ENCODE measurements at regions not wholly inside any gene's neighbourhood (a gene's known extent, or its start where the extent isn't known, plus 50 kb on each side); places are given as distances from the start of the nearest gene placed in this dataset.

GRCh38 chr9:96158909-96159575, 142.9 kb downstream of the HSD17B3 start:
- Histone ChIP-seq H3K4me2 (no peak overlapping the region), H3K9ac (no peak overlapping the region), H2AFZ (ENCODE audit: low read depth) (no peak overlapping the region), H3K4me3 (IDR thresholded peaks at IDR 0.05; ENCODE audit: insufficient read depth, low read depth, low read length) (no peak overlapping the region), H3K27ac (no peak overlapping the region), H3K27me3 (ENCODE audit: insufficient read depth, low read depth) (no peaks in the 10 kb centered on the region), H3K4me1 (ENCODE audit: low read depth, poor library complexity, severe bottlenecking) (no peaks in the 10 kb centered on the region), H3K36me3 (ENCODE audit: insufficient read depth) (no peaks in the 10 kb centered on the region), H4K20me1 (ENCODE audit: insufficient read depth) (no peaks in the 10 kb centered on the region), H3K79me2 (ENCODE audit: insufficient read depth, low read depth) (no peaks in the 10 kb centered on the region)
- no peak for TF ChIP-seq CTCF (conservative IDR thresholded peaks at IDR 0.05; ENCODE audit: low read depth, low read length)

DNA sequence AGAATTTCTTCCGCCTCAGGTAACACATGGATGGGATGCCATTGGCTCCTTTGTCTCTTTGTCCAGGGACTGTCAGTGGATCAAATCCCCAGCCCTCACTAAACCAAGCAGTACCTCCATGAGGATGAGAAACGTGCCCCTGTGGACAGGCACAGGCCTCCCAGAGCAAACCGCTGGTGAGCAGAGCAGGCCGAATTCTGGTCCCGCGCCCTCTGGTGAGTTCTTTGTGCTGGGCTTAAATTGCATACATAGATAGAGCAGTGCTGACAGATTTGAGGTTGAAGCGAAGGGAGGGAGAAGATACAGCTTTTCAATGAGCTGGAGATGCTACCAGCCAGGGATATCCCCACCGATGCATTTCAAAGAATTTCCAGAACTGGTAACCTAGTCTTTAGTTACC, 143.8 kb downstream of the HSD17B3 start:
- Histone ChIP-seq H3K27me3 (ENCODE audit: insufficient read depth, low read depth) (no peaks in the 10 kb centered on the region), H3K9ac (no peak overlapping the region), H4K20me1 (ENCODE audit: insufficient read depth) (no peaks in the 10 kb centered on the region), H3K79me2 (ENCODE audit: insufficient read depth, low read depth) (no peaks in the 10 kb centered on the region), H3K4me1 (ENCODE audit: low read depth, poor library complexity, severe bottlenecking) (no peaks in the 10 kb centered on the region), H3K36me3 (ENCODE audit: insufficient read depth) (no peaks in the 10 kb centered on the region), H2AFZ (ENCODE audit: low read depth) (no peak overlapping the region), H3K27ac (no peak overlapping the region), H3K4me3 (IDR thresholded peaks at IDR 0.05; ENCODE audit: insufficient read depth, low read depth, low read length) (no peak overlapping the region), H3K4me2 (no peak overlapping the region)
- TF ChIP-seq CTCF (conservative IDR thresholded peaks at IDR 0.05; ENCODE audit: low read depth, low read length): no peak

DNA sequence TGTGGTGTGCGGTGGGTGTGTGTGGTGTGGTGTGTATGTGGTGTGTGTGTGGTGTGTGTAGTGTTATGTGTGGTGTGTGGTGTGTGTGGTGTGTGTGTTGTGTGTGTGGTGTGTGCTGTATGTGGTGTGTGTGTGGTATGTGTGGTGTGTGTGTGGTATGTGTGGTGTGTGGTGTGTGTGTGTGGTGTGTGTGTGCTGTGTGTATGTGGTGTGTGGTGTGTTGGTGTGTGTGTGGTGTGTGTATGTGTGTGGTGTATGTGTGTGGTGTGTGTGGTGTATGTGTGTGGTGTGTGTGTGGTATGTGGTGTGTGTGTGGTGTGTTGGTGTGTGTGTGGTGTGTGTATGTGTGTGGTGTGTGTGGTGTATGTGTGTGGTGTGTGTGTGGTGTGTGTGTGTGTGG, 144.3 kb downstream of the HSD17B3 start:
- Histone ChIP-seq H3K4me1 (ENCODE audit: low read depth, poor library complexity, severe bottlenecking) (peaks cover 4% of the 10 kb centered on the region), H3K9ac (no peak overlapping the region), H3K4me3 (IDR thresholded peaks at IDR 0.05; ENCODE audit: insufficient read depth, low read depth, low read length) (no peak overlapping the region), H2AFZ (ENCODE audit: low read depth) (no peak overlapping the region), H3K27ac (no peak overlapping the region), H3K36me3 (ENCODE audit: insufficient read depth) (no peaks in the 10 kb centered on the region), H4K20me1 (ENCODE audit: insufficient read depth) (no peaks in the 10 kb centered on the region), H3K79me2 (ENCODE audit: insufficient read depth, low read depth) (no peaks in the 10 kb centered on the region), H3K4me2 (no peak overlapping the region), H3K27me3 (ENCODE audit: insufficient read depth, low read depth) (no peaks in the 10 kb centered on the region)
- no peak for TF ChIP-seq CTCF (conservative IDR thresholded peaks at IDR 0.05; ENCODE audit: low read depth, low read length)

DNA sequence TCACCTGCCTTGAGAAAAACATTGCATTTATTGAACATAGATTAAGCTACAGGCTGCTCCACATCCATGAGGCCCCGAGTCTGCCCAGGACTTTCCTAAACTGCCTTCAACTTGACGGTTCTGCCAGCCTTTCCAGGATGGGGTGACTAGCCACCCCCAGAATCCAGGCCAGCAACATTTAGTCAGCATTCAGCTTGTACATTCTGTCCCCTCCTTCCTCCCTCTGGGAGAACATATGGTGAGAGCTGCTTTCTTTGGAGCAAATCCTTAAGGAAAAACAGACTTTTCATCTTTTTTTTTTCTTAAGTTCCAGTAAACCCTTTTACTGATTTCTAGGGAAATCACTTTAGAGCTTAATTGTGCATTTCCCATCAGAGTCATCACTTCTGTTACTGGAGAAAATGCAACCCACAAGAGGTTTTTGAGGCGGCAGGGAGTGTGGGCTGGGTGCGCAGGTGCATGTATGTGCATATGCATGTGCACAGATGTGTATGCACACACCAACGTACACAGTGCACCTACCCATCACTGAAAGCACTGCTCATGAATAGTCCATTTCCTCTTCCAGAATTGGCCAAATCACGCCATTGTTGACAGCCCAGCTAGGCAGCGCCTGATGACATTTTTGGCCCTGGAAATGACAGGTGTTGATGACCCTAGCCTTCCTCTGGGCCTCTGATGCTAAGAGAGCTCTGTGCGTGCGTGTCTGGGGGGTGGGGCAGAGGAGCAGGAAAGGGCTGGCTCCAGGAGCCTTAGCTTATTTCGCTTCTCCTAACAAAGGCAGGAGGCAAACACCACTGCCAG, 145.6 kb downstream of the HSD17B3 start:
- Histone ChIP-seq H3K4me2 (no peak overlapping the region), H3K27me3 (ENCODE audit: insufficient read depth, low read depth) (no peaks in the 10 kb centered on the region), H3K36me3 (ENCODE audit: insufficient read depth) (no peaks in the 10 kb centered on the region), H2AFZ (ENCODE audit: low read depth) (no peak overlapping the region), H3K4me1 (ENCODE audit: low read depth, poor library complexity, severe bottlenecking) (peaks cover 17% of the 10 kb centered on the region), H4K20me1 (ENCODE audit: insufficient read depth) (no peaks in the 10 kb centered on the region), H3K9ac (no peak overlapping the region), H3K79me2 (ENCODE audit: insufficient read depth, low read depth) (no peaks in the 10 kb centered on the region), H3K27ac (no peak overlapping the region), H3K4me3 (IDR thresholded peaks at IDR 0.05; ENCODE audit: insufficient read depth, low read depth, low read length) (no peak overlapping the region)
- no peak for TF ChIP-seq CTCF (conservative IDR thresholded peaks at IDR 0.05; ENCODE audit: low read depth, low read length)

Data from KMS-11 (cell line).